GM12873 (cell line): ENCODE measurements at regions not wholly inside any gene's neighbourhood (a gene's known extent, or its start where the extent isn't known, plus 50 kb on each side); places are given as distances from the start of the nearest gene placed in this dataset.

Source experiments
- TF ChIP-seq, protein P1 (sequence below): IDR thresholded peaks from 2 replicates; pipeline ENCODE4 v1.5.1; 2012; ENCODE audit warnings: low read depth, mild to moderate bottlenecking, moderate library complexity, low read length, control low read depth; ENCODE audit not compliant: insufficient read depth; ENCODE audit errors: missing control alignments

DNA sequence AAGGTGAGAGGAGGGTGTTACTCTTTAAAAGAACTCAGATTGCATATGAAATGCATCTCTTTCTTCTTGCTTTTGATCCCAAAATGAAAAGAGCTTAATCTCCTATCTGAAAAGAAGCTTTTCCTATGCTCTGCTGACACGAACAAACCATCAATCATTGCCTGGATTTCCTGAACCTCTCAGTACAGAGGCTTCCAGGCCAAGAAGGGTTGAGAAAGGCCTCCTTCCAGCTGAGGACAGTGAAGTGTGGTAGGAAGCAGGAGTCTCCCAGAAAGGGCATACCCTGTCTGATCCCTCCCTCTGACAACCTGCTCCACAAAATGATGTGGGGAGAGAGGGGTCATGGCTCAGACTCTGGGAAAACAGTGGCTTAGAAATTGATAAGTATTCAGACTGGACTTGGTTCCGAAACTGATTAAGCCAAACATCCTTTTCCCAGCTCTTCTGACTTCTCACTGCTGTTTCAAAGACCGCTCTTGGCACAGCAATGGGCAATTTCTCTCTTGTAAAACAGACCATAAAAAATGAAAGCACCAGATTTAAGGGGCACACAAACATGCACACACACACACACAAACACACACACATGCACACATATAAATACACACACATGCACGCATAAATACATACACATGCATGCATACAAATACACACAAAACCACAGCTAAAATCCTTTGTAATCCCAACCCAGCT is 310.3 kb downstream of the SIPA1L2 start:
- TF ChIP-seq, protein P1, sequence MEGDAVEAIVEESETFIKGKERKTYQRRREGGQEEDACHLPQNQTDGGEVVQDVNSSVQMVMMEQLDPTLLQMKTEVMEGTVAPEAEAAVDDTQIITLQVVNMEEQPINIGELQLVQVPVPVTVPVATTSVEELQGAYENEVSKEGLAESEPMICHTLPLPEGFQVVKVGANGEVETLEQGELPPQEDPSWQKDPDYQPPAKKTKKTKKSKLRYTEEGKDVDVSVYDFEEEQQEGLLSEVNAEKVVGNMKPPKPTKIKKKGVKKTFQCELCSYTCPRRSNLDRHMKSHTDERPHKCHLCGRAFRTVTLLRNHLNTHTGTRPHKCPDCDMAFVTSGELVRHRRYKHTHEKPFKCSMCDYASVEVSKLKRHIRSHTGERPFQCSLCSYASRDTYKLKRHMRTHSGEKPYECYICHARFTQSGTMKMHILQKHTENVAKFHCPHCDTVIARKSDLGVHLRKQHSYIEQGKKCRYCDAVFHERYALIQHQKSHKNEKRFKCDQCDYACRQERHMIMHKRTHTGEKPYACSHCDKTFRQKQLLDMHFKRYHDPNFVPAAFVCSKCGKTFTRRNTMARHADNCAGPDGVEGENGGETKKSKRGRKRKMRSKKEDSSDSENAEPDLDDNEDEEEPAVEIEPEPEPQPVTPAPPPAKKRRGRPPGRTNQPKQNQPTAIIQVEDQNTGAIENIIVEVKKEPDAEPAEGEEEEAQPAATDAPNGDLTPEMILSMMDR = no peak

DNA sequence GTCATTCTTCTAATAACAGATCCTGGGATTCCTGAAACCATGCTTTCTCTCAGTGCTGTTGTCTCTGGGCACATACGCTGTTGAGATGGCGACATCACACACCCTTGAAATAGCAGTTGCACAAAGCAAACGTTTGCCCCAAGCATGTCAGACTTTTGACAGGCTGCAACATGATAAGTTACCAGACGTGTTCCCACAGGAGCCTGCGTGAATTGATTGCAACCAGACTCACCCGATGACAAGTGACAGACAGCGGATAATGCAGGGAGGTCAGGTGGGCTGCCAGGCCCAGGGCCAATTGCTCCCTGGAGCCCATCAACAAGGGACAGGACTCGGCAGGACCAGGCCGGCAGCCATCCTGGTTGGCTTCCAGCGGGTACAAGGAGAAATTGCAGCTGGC is 310.9 kb downstream of the SIPA1L2 start:
- TF ChIP-seq, protein P1 = no peak

DNA sequence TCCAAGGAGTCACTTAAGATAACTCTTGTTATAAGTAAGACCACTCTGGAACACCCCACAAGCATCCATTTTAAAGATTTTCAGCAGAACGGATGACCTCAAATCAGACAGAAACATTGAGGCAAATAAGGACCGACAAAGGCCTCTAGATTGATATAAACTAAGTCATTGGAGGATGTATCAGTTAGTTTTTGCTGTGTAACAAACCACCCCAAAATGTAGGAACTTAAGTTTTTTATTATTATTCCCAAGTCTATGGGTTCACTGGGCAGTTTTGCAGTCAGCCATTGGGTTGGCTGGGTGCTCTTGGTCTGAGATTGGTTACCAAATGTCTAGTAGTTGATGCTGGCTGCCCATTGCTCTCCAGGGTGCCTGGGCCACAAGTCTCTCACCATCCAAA is 311.8 kb downstream of the SIPA1L2 start:
- TF ChIP-seq, protein P1 = no peak

DNA sequence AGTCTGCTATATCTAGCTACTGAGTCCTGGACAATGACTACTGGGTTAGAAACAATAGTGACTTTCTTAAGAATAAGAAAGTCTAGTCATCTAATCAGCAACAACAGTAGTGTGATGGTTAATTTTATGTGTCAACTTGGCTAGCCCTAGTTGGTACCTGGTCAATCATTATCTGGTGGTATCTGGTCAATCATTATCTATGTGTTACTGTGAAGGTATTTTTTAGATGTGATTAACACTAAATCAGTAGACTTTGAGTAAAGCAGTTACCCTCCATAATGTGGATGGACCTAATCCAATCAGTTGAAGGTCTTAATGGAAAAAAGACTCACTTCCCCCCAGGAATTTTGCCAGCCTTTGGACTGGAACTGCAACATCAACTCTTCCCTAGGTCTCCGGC is 312.6 kb downstream of the SIPA1L2 start:
- TF ChIP-seq, protein P1 = no peak

DNA sequence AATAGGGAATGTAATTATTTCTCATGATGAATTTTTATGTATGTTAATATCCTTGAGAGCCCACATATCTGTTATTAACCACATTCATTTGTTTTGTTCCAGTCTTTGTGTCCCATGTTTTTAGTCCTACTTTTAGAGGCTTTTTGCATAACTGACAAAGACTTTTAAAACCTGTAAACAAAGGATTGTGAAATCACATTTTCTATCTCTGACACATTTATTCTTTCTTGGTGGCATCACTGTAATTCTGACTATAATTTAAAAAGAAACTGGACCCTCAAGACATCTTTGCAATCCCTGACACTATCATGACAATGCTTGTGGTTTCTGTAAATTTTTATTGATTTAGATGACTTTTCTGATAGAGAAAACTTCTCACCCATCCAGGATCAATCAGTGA is 313.1 kb downstream of the SIPA1L2 start:
- TF ChIP-seq, protein P1 = no peak

DNA sequence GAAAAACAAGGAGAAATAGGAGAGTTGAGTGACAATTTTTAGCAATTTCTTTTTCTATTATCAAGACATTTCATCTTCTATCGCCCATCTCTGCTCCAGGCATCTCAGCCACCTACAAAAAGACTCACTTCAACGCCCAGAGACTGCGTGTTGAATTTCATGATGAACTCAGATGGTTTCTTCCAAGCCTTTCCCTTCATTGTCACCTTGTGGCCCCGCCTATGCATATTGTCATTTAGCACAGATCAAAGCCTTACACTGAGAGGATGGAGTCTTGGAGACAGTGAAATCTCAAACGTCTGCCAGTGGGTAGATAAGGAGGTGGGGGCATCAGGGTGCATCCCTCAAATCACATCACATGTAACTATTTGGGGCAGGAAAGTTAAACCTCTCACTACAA is 319.4 kb downstream of the SIPA1L2 start:
- TF ChIP-seq, protein P1 = no peak

DNA sequence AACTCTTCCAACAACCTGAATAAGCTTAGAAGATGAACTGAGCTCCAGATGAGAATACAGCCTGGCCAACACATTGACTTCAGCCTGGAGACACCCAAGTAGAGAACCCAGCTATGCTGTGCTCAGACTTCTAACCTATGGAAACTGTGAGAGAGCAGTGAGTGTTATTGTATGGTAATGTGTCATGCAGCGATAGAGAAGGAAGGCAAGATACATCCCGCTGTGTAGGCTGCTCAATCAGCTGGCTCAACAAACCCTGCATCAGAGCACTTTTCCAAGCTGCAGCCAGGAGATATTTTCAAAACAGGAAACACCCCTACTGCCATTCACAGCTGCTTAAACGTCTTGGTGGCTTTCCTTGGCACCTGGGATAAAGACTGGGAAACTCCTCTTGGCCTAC is 321.3 kb downstream of the SIPA1L2 start:
- TF ChIP-seq, protein P1 = no peak
